K562 (cell line): ENCODE measurements at regions not wholly inside any gene's neighbourhood (a gene's known extent, or its start where the extent isn't known, plus 50 kb on each side); places are given as distances from the start of the nearest gene placed in this dataset.

ENCODE experiments used
- ZSCAN32 ChIP-seq: fragments of 450-650 bp; formaldehyde crosslinking; IDR thresholded peaks from 2 replicates; pipeline ENCODE4 v1.4.0; 2020; ENCODE audit warnings: mild to moderate bottlenecking, moderate library complexity
- TF ChIP-seq, protein P1 (sequence below), 3 experiments: IDR thresholded peaks in 2 of 3; conservative IDR thresholded peaks in 1 of 3; 2 replicates each; pipeline ENCODE4 v1.5.1; 2011 to 2012; ENCODE audit warnings: low read length in 3 of 3, mild to moderate bottlenecking in 3 of 3, control low read depth in 2 of 3, improper control_type of control experiment in 1 of 3, inconsistent platforms in 1 of 3, low read depth in 1 of 3, mixed read lengths in 1 of 3, moderate library complexity in 1 of 3; ENCODE audit not compliant: insufficient read depth in 2 of 3
- TF ChIP-seq, protein P2 (sequence below): sonication (generic); formaldehyde crosslinking; IDR thresholded peaks from 2 replicates; pipeline ENCODE4 v1.8.1; 2023; ENCODE audit warnings: mild to moderate bottlenecking, missing genetic modification reagents, moderate library complexity

DNA sequence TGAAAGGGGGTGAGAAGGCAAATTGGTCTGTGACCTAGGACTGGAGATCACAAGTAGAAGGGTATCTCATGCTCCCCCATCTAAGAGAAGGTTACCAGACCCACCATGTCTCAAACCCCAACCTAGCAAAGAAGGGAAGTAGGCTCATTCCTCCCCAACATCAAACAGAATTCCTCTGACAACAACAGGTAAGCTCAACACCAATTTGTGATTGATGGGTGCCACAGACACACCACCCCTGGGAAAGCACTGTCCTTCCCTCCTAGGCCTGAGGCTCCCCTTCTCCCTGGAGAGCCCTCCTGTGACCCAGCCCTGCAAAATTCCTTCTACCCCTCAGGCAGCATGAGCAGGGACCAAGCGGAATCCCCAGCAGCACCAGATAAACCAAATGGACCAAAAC, 154.3 kb downstream of the BUD13 start:
- no peak for TF ChIP-seq ZSCAN32 (CRISPR knock-in tag)
- TF ChIP-seq, protein P1, sequence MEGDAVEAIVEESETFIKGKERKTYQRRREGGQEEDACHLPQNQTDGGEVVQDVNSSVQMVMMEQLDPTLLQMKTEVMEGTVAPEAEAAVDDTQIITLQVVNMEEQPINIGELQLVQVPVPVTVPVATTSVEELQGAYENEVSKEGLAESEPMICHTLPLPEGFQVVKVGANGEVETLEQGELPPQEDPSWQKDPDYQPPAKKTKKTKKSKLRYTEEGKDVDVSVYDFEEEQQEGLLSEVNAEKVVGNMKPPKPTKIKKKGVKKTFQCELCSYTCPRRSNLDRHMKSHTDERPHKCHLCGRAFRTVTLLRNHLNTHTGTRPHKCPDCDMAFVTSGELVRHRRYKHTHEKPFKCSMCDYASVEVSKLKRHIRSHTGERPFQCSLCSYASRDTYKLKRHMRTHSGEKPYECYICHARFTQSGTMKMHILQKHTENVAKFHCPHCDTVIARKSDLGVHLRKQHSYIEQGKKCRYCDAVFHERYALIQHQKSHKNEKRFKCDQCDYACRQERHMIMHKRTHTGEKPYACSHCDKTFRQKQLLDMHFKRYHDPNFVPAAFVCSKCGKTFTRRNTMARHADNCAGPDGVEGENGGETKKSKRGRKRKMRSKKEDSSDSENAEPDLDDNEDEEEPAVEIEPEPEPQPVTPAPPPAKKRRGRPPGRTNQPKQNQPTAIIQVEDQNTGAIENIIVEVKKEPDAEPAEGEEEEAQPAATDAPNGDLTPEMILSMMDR (IDR thresholded peaks at IDR 0.05 in 2 of 3, conservative IDR thresholded peaks at IDR 0.05 in 1 of 3; ENCODE audit: insufficient read depth in 2 of 3, low read depth in 1 of 3, low read length in 3 of 3) = no peak
- TF ChIP-seq, protein P2, sequence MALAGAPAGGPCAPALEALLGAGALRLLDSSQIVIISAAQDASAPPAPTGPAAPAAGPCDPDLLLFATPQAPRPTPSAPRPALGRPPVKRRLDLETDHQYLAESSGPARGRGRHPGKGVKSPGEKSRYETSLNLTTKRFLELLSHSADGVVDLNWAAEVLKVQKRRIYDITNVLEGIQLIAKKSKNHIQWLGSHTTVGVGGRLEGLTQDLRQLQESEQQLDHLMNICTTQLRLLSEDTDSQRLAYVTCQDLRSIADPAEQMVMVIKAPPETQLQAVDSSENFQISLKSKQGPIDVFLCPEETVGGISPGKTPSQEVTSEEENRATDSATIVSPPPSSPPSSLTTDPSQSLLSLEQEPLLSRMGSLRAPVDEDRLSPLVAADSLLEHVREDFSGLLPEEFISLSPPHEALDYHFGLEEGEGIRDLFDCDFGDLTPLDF (CRISPR knock-in tag) = no peak
